ENCODE measurements at regions not wholly inside any gene's neighbourhood (a gene's known extent, or its start where the extent isn't known, plus 50 kb on each side); places are given as distances from the start of the nearest gene placed in this dataset.
"Not testable (repeated sequence)": the region's sequence is repeated elsewhere in the genome, so short reads cannot be mapped to it uniquely, and the experiment has no call there.

GRCh38 chr20:22529150-22530019, 55.0 kb downstream of the FOXA2 start:
- H3K4me3 Mint-ChIP-seq, result no peak overlapping the region
- H3K27me3 Mint-ChIP-seq, result peaks cover 3% of the 10 kb centered on the region
- peaks cover 3% of the 10 kb centered on the region for H3K9me3 Mint-ChIP-seq (ENCODE audit: low read depth)
- H3K27ac Mint-ChIP-seq, result no peak overlapping the region
- H3K36me3 Mint-ChIP-seq, result no peaks in the 10 kb centered on the region
- no peaks in the 10 kb centered on the region for H3K4me1 Mint-ChIP-seq (ENCODE audit: low read depth)

DNA sequence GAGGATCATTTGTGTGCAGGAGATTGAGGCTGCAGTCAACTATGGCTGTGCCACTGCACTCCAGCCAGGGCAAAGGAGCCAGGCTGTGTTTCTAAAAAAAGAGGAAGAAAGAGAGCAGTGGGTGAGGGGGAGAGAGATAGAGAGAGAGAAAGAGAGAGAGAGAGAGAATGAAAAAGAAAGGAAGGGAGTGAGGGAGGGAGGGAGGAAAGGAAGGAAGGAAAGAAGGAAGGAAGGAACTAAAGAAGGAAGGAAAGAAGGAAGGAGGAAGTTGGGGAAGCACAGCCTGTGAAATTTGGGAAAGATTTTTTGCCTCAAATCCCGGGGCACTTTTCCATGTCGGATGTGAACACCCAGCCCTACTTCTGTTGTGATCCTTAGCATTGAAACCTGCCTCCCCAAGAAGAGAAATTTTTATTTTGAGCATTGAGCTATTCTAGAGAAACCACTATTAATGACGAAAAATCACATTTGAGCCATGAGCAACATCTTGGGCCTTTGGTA, 57.8 kb downstream of the FOXA2 start:
- Mint-ChIP-seq H3K27me3 (peaks cover 3% of the 10 kb centered on the region), H3K27ac (no peak overlapping the region), H3K4me1 (ENCODE audit: low read depth) (no peaks in the 10 kb centered on the region), H3K9me3 (ENCODE audit: low read depth) (peaks cover 3% of the 10 kb centered on the region), H3K4me3 (no peak overlapping the region), H3K36me3 (no peaks in the 10 kb centered on the region)

- H3K4me1 Mint-ChIP-seq (ENCODE audit: low read depth), result no peaks in the 10 kb centered on the region
- H3K4me3 Mint-ChIP-seq, result no peak overlapping the region
- H3K9me3 Mint-ChIP-seq (ENCODE audit: low read depth), result peaks cover 3% of the 10 kb centered on the region
- H3K27me3 Mint-ChIP-seq, result no peaks in the 10 kb centered on the region
- no peaks in the 10 kb centered on the region for H3K36me3 Mint-ChIP-seq
- H3K27ac Mint-ChIP-seq, result no peak overlapping the region
Observed at GRCh38 chr20:22525821-22526220, 58.6 kb downstream of the FOXA2 start.

GRCh38 chr20:22525069-22525820, 59.1 kb downstream of the FOXA2 start:
- Mint-ChIP-seq H3K4me3 (no peak overlapping the region), H3K4me1 (ENCODE audit: low read depth) (no peaks in the 10 kb centered on the region), H3K9me3 (ENCODE audit: low read depth) (no peaks in the 10 kb centered on the region), H3K36me3 (no peaks in the 10 kb centered on the region), H3K27me3 (no peaks in the 10 kb centered on the region), H3K27ac (no peak overlapping the region)

DNA sequence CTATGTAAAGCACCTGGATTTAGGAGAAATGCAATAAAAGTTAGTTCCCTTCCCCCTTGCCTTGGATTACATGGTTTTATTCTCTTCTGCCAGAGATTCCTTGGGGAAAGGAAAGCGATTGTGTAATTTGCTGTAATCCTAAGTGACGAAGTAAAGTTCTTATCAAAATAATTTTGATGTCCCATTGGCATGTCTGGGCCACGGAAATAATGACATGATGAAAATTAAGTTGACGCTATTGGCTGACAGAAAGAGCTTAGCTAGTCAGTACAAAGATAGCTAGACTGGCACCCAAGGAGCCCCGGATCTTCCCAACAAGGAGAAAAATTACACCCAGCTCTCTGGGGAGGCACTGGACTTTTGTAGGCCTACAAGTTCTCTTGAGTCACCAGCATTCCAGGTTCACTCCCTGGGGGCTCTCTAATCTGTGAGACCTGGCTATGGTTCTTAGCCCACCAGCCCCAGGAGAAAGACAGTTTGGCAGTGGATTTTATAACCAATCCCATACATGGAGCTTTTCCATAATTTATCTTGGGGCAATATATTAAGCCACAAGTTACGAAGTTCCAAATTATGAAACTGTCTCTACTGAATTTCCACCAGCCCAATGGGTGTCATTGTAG, 59.9 kb downstream of the FOXA2 start:
- Mint-ChIP-seq H3K27me3 (no peaks in the 10 kb centered on the region), H3K9me3 (ENCODE audit: low read depth) (no peaks in the 10 kb centered on the region), H3K27ac (no peak overlapping the region), H3K4me3 (no peak overlapping the region), H3K4me1 (ENCODE audit: low read depth) (no peaks in the 10 kb centered on the region), H3K36me3 (no peaks in the 10 kb centered on the region)

GRCh38 chr20:22523499-22524392, 60.6 kb downstream of the FOXA2 start:
- H3K36me3 Mint-ChIP-seq, result no peaks in the 10 kb centered on the region
- H3K27me3 Mint-ChIP-seq, result no peaks in the 10 kb centered on the region
- no peak overlapping the region for H3K4me3 Mint-ChIP-seq
- H3K4me1 Mint-ChIP-seq (ENCODE audit: low read depth), result no peaks in the 10 kb centered on the region
- no peak overlapping the region for H3K27ac Mint-ChIP-seq
- H3K9me3 Mint-ChIP-seq (ENCODE audit: low read depth), result no peaks in the 10 kb centered on the region

DNA sequence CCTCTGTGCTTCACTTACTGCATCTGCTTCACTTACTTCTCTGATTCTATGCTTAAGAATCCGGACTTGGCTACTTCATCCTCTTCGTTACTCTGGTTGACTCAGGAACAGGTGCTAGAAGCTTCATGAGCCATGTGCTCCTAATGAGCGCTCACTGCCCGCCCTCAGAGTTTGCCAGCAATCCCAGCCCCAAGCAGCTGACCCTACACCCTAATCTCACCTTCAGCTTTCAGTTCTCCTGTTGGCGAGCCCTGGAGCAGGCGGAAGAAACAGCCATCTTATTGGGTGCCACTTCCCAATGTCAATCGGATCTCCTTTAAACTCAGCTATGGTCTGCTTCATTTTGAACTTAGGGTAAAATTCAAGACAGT, 61.3 kb downstream of the FOXA2 start:
- Mint-ChIP-seq H3K9me3 (ENCODE audit: low read depth) (no peaks in the 10 kb centered on the region), H3K4me1 (ENCODE audit: low read depth) (no peaks in the 10 kb centered on the region), H3K36me3 (no peaks in the 10 kb centered on the region), H3K27ac (no peak overlapping the region), H3K4me3 (no peak overlapping the region), H3K27me3 (no peaks in the 10 kb centered on the region)

- Mint-ChIP-seq H3K4me3 (no peak overlapping the region), H3K27me3 (no peaks in the 10 kb centered on the region), H3K27ac (no peak overlapping the region), H3K36me3 (no peaks in the 10 kb centered on the region), H3K4me1 (ENCODE audit: low read depth) (no peaks in the 10 kb centered on the region), H3K9me3 (ENCODE audit: low read depth) (no peaks in the 10 kb centered on the region)
Observed at GRCh38 chr20:22522701-22523100, 61.7 kb downstream of the FOXA2 start.

- not testable (repeated sequence) for H3K4me1 Mint-ChIP-seq (ENCODE audit: low read depth); H3K27me3 Mint-ChIP-seq; H3K36me3 Mint-ChIP-seq
Observed at GRCh38 chr20:22521940-22522339, 62.4 kb downstream of the FOXA2 start.

GRCh38 chr20:22520381-22520780, 64.0 kb downstream of the FOXA2 start:
- H3K9me3 Mint-ChIP-seq (ENCODE audit: low read depth), result no peaks in the 10 kb centered on the region
- H3K4me3 Mint-ChIP-seq, result no peak overlapping the region
- H3K27me3 Mint-ChIP-seq, result peaks cover 3% of the 10 kb centered on the region
- no peaks in the 10 kb centered on the region for H3K4me1 Mint-ChIP-seq (ENCODE audit: low read depth)
- no peaks in the 10 kb centered on the region for H3K36me3 Mint-ChIP-seq
- H3K27ac Mint-ChIP-seq, result no peak overlapping the region

More at GRCh38 chr20:22521940-22522339, 62.4 kb downstream of the FOXA2 start:
- H3K27ac Mint-ChIP-seq; H3K4me3 Mint-ChIP-seq; H3K9me3 Mint-ChIP-seq (ENCODE audit: low read depth): not testable (repeated sequence)

DNA sequence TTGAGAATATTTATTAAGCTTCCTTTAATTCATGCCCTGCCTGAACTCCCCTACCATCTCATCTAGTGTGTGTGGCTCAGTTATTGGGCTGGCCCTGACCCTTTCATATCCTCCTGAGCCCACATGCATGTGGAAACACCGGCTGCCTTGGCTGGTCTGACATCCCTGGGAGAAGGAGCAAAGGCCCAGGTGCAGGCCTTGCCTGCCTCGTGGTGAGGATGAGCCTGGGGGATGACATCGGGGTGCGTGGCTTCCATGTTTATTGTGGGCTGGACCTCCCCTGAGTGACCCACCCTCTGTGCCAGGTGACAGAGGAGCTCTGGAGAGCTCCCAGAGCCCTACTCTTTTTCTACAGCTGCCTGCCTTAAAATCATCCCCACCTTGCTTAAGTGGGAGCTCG, 69.1 kb downstream of the FOXA2 start:
- no peak overlapping the region for H3K4me3 Mint-ChIP-seq
- no peaks in the 10 kb centered on the region for H3K36me3 Mint-ChIP-seq
- no peak overlapping the region for H3K27ac Mint-ChIP-seq
- H3K4me1 Mint-ChIP-seq (ENCODE audit: low read depth), result no peaks in the 10 kb centered on the region
- peaks cover 3% of the 10 kb centered on the region for H3K27me3 Mint-ChIP-seq
- no peaks in the 10 kb centered on the region for H3K9me3 Mint-ChIP-seq (ENCODE audit: low read depth)

- H3K36me3 Mint-ChIP-seq, result no peaks in the 10 kb centered on the region
- H3K27me3 Mint-ChIP-seq, result peaks cover 3% of the 10 kb centered on the region
- no peak overlapping the region for H3K27ac Mint-ChIP-seq
- no peaks in the 10 kb centered on the region for H3K9me3 Mint-ChIP-seq (ENCODE audit: low read depth)
- H3K4me1 Mint-ChIP-seq (ENCODE audit: low read depth), result no peaks in the 10 kb centered on the region
- H3K4me3 Mint-ChIP-seq, result no peak overlapping the region
Observed at GRCh38 chr20:22513574-22513973, 70.8 kb downstream of the FOXA2 start.

DNA sequence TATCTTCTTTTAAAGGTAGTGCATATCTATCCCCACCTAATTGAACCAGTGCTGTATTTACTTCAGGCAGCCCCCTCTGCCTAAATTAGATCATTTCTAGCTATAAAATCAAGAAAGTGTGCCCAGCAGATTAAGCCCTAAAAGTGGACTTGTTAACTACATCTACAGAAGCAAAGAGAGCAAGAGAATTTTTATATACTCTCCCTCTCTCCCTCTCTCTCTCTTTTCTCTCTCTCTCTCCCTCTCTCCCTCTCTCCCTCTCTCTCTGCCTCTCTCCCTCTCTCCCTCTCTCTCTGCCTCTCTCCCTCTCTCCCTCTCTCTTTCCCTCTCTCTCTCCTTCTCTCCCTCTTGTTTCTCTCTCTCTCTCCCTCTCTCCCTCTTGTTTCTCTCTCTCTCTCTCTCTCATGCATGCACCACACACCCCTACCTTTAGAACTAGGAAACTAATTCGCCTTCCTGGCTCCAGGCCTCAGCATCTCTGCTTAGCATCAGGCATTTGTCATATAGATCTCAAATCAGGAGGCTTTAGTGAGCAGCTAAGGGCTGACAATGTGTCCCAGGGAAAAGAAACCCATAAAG, 71.4 kb downstream of the FOXA2 start:
- H3K27me3 Mint-ChIP-seq, result peaks cover 3% of the 10 kb centered on the region
- H3K9me3 Mint-ChIP-seq (ENCODE audit: low read depth), result no peaks in the 10 kb centered on the region
- no peaks in the 10 kb centered on the region for H3K36me3 Mint-ChIP-seq
- no peaks in the 10 kb centered on the region for H3K4me1 Mint-ChIP-seq (ENCODE audit: low read depth)
- H3K27ac Mint-ChIP-seq, result no peak overlapping the region
- H3K4me3 Mint-ChIP-seq, result no peak overlapping the region

Measured in activated naive CD8-positive, alpha-beta T cell (primary cell).